AG09319 (cell line): ENCODE measurements at regions not wholly inside any gene's neighbourhood (a gene's known extent, or its start where the extent isn't known, plus 50 kb on each side); places are given as distances from the start of the nearest gene placed in this dataset.

Experiments used
- DNase-seq: peaks from one replicate; pipeline ENCODE4 v3.0.0-alpha.2; 2010; ENCODE audit warnings: low read depth; ENCODE audit errors: extremely low read depth
- TF ChIP-seq, protein P1 (sequence below): IDR thresholded peaks from 2 replicates; pipeline ENCODE4 v1.5.1; 2011; ENCODE audit warnings: low read depth, mild to moderate bottlenecking, inconsistent platforms, low read length, moderate library complexity

- TF ChIP-seq, protein P1, sequence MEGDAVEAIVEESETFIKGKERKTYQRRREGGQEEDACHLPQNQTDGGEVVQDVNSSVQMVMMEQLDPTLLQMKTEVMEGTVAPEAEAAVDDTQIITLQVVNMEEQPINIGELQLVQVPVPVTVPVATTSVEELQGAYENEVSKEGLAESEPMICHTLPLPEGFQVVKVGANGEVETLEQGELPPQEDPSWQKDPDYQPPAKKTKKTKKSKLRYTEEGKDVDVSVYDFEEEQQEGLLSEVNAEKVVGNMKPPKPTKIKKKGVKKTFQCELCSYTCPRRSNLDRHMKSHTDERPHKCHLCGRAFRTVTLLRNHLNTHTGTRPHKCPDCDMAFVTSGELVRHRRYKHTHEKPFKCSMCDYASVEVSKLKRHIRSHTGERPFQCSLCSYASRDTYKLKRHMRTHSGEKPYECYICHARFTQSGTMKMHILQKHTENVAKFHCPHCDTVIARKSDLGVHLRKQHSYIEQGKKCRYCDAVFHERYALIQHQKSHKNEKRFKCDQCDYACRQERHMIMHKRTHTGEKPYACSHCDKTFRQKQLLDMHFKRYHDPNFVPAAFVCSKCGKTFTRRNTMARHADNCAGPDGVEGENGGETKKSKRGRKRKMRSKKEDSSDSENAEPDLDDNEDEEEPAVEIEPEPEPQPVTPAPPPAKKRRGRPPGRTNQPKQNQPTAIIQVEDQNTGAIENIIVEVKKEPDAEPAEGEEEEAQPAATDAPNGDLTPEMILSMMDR, result no peak
- DNase-seq, result no peak
Observed at GRCh38 chr4:100306018-100306417, 115.8 kb upstream of the DDIT4L start.

DNA sequence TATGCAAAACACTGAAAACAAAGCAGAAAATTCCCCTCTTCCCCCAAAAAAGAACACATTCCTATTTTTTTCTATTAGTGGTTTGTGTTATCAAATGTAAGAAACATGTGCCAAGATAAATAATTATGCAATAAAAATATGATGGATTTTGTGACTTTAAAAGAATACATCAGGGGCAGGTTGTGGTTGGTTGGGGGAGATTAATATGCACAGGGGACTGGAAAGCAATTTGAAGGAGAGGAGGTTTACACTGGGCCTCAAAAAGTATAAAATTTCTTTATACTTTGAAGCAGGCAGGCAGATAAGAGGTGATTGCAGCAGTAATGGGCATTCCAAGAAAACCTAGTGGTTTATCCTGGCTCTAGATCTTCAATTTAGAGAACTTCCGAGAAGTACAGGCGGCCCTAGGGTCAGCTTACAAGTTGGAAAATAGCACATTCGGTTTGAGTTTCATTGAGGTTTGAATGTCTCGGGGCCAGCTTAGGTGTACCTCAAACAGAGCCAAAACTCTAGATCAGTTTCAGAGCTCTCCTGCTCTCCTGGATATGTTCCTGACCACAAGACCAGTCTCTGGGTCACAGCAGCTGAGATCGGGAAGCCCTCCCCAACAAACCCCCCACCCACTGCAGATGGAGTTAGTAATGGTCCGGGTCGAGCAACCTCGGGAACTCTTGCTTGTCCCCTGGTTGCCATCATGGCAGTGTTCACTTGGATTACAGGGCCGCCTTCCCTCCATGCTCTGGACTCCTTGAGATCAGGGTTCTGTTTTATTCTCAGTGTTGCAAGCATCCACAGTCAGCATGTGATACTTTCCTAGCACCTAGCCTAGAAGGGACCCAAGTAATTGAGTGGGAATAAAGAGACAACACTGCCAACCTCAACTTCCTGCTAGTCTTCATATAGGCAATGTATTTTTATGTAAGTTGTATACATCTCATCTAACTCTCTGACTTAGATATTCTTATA lies 112.1 kb upstream of the DDIT4L start:
- TF ChIP-seq, protein P1, result no peak
- DNase-seq, result no peak

DNA sequence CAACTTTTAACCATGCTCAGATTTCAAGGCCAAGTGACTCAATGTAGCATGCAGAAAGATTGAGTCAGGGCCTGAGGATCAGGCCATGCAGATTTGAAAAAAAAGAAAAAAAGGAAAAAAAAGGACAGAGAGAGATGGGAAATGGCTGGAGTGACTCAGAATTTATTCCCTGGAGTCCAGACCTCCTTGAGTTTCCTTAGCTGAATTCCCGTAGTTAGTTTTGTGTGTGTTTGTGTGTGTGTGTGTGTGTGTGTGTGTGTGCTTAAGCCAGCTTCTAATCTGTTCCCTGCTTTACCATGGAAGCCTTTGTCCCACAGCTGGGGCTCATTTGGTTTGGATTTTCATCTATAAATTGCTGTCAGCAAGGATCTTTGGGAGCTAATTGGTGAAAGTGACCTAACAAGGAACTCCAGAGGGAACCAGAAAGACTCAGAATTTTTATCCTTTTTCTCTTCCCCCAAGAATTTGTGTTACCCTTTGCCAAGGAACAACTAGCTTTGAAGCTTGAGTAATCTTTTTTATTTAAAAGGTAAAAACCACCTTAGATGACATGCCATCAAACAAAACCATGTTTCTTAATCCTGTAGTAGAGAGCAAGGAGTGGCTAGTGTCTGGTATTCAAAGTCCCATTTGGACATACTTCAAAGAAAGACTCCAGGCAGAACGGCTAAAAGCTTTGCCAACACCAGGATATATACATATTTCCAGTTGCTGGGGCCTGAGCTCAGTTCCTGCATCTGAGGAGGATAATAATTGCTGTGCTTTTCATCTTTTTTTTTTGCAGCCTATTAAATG lies 109.0 kb upstream of the DDIT4L start:
- TF ChIP-seq, protein P1, result no peak
- DNase-seq, result peak; percentile 92

GRCh38 chr4:100295792-100296191 lies 105.5 kb upstream of the DDIT4L start:
- DNase-seq, result no peak
- TF ChIP-seq, protein P1, result no peak

DNA sequence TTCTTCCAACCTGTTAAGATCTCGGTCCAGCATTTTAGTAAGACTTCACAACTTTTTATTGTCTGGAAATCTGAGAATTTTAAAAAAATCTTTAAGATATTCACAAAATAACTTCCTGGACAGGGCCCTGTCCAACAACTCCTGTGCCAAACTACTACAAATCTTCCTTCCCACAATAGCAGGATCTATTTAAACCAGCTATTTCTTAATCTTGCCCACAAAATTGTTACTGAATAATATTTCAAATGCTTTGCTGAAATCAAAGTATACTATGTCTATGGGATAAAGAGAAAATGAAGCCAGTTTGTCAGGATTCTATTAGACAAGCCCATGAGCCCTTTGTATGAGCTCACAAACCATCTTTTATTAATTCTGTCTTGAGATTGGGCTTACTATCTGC lies 104.1 kb upstream of the DDIT4L start:
- TF ChIP-seq, protein P1, result no peak
- DNase-seq, result no peak

DNA sequence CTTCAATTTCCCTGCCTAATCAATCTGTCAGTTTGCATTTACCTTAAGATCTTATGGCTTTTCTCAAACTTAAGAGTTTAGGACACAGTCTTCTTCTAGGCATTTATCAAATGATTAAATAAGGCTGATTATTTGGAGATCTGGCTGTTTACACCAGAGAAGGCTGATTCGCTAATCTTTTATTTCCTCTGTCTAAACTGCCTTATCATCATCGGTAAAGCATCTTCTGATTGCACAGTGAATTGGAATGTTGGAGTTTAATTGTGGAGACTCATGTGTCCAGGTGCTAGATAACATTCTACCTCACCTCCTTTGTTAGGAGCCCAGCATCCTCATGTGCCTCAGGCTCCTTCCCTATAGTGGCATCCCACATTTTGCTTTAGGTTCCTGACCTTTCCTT lies 100.3 kb upstream of the DDIT4L start:
- TF ChIP-seq, protein P1, result no peak
- no peak for DNase-seq

DNA sequence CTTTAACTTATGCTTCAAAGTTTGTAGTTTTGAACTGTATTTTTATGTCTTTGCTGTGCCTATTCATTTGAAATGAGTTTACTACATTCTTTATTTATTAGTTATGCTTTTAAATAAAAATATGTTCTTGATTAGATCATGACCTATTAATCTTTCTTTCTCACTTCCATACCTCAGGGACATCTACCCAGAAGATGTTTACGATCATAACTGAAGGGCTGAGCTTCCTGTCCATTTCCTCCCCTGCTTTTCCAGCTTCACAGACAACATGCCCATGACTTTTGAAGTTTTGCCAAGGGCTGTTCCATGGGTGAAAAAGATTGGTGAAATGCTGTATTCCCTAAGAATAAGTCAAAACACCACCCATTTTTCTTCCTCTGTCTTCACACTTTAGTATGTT lies 99.7 kb upstream of the DDIT4L start:
- TF ChIP-seq, protein P1, result no peak
- DNase-seq, result no peak
